ENCODE measurements at regions not wholly inside any gene's neighbourhood (a gene's known extent, or its start where the extent isn't known, plus 50 kb on each side); places are given as distances from the start of the nearest gene placed in this dataset.
"Not testable (repeated sequence)": the region's sequence is repeated elsewhere in the genome, so short reads cannot be mapped to it uniquely, and the experiment has no call there.

DNA sequence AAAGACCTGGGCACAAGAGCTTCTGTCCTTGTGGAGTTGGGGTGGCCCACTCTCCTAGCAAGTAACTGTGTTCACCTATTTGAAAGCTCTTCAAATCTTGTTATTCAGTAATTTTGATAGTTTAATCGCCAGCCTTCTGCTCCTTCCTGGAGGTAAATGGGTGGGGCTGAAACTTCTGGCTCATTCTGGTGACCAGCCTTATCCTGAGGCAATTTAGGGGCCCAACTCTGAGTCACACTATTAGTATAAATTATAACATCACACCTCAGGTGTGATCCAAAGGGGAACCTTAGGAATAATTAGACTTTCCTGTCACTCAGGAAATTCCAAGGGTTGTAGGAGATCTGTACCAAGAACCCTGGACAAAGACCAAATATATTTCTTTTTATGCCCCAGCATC, 255.8 kb upstream of the RGPD4 start:
- no peak overlapping the region for H3K4me3 ChIP-seq
- DNase-seq: no peak
- peaks cover 0 to 4% (median 0%) of the 10 kb centered on the region in 3 donors for H3K4me1 ChIP-seq
- H3K27me3 ChIP-seq: no peaks in the 10 kb centered on the region
- TF ChIP-seq POLR2A (IDR thresholded peaks at IDR 0.05) (no peak), CTCF (IDR thresholded peaks at IDR 0.05) (no peak)
- intact Hi-C loops (cut with DNase I): no loop called here
- no peaks in the 10 kb centered on the region for H3K9me3 ChIP-seq
- H3K27ac ChIP-seq: no peak overlapping the region
- H3K36me3 ChIP-seq: no peaks in the 10 kb centered on the region
- WGBS, 2 donors: 43% methylated on average over 1 of the region's 1 CpG; no CpG with 5 or more reads in 1 of the 2 donors

- 62 to 67% methylated on average over 7 to 10 of the region's 13 CpGs for WGBS, 2 donors
- H3K4me3 ChIP-seq; H3K27ac ChIP-seq; intact Hi-C loops (cut with DNase I); H3K36me3 ChIP-seq; H3K4me1 ChIP-seq; H3K9me3 ChIP-seq; DNase-seq; H3K27me3 ChIP-seq: not testable (repeated sequence)
- peak in 1 of 6 experiments; percentile 47 for TF ChIP-seq CTCF (IDR thresholded peaks at IDR 0.05)
Measured at GRCh38 chr2:107572890-107573289, 253.8 kb upstream of the RGPD4 start.

DNA sequence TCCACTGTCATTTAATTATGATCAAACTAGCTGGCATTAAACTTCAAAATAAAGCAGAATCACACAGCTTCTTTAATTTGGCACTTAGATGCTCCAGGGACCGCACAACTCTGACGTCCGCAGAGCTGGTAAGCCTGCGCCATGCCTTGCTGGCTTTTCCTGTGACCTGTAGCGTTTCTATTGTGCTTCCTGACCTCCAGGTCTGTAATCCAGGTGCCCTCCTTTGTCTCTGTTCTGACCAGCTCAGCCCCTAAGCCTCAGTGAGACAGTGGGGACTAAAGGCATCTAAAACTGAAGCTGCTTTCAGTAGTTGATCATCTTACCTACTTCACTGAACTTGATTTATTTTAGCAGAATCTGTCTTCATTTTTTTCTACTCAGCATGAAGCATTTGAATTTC, 249.7 kb upstream of the RGPD4 start:
- intact Hi-C loops (cut with DNase I): no loop called here
- H3K27me3 ChIP-seq: no peaks in the 10 kb centered on the region
- DNase-seq: no peak
- H3K27ac ChIP-seq: no peak overlapping the region
- TF ChIP-seq POLR2A (IDR thresholded peaks at IDR 0.05): no peak
- TF ChIP-seq CTCF (IDR thresholded peaks at IDR 0.05): no peak
- no peaks in the 10 kb centered on the region for H3K36me3 ChIP-seq
- H3K4me3 ChIP-seq: no peak overlapping the region
- H3K9me3 ChIP-seq: no peaks in the 10 kb centered on the region
- no peaks in the 10 kb centered on the region for H3K4me1 ChIP-seq
- WGBS, 2 donors: 79 to 89% methylated on average over 5 of the region's 5 CpGs

GRCh38 chr2:107582487-107582886, 244.2 kb upstream of the RGPD4 start:
- intact Hi-C loops (cut with DNase I): no loop called here
- Histone ChIP-seq H3K4me3 (no peak overlapping the region), H3K4me1 (no peaks in the 10 kb centered on the region), H3K27ac (no peak overlapping the region), H3K36me3 (no peaks in the 10 kb centered on the region), H3K9me3 (no peaks in the 10 kb centered on the region), H3K27me3 (no peaks in the 10 kb centered on the region)
- DNase-seq: no peak
- TF ChIP-seq CTCF (IDR thresholded peaks at IDR 0.05) (no peak), POLR2A (IDR thresholded peaks at IDR 0.05) (no peak)

DNA sequence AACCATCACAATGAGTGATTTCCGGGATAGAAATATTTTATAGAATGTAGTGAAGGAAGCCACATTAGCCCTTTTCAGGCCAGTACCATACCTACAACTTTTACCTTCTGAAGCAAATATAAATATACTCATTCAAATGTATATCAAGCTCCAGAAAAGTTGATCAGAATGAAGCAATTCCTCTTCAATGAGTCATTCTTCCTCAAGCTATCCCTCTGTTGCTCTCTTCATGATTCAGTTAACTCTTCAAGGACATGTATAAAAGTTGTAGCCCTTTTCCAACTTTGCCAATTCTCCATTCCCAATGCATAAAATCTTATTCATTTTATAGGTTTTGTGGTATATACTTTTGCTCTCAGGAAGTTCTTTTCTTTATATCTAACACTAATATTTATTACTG, 242.1 kb upstream of the RGPD4 start:
- H3K27me3 ChIP-seq: no peaks in the 10 kb centered on the region
- intact Hi-C loops (cut with DNase I): no loop called here
- no peak for TF ChIP-seq CTCF (IDR thresholded peaks at IDR 0.05)
- TF ChIP-seq POLR2A (IDR thresholded peaks at IDR 0.05): no peak
- H3K27ac ChIP-seq: no peak overlapping the region
- H3K9me3 ChIP-seq: no peaks in the 10 kb centered on the region
- H3K4me3 ChIP-seq: no peak overlapping the region
- no peak for DNase-seq
- H3K4me1 ChIP-seq: no peaks in the 10 kb centered on the region
- H3K36me3 ChIP-seq: no peaks in the 10 kb centered on the region
- WGBS, 2 donors: 90 to 100% methylated on average over 1 of the region's 1 CpG

Data from esophagus squamous epithelium (tissue), 5 donors.